Neural progenitor cell (in vitro differentiated cells): ENCODE measurements at regions not wholly inside any gene's neighbourhood (a gene's known extent, or its start where the extent isn't known, plus 50 kb on each side); places are given as distances from the start of the nearest gene placed in this dataset.

Experiments
- DNase-seq: peaks from one replicate; pipeline ENCODE4 v3.0.0-alpha.2; 2016; ENCODE audit warnings: low spot score
- H2AFZ ChIP-seq: fragments of 200-600 bp; sonication (generic); replicated peaks from 2 replicates; pipeline ENCODE4 v1.6.1; 2016; ENCODE audit warnings: antibody characterized with exemption
- H3F3A ChIP-seq: fragments of 200-600 bp; sonication (generic); 2 replicates; pipeline ENCODE4 v1.6.1; 2016; ENCODE audit warnings: antibody characterized with exemption, low read depth
- H3K27ac ChIP-seq: fragments of 200-600 bp; sonication (generic); 2 replicates; pipeline ENCODE4 v1.5.1; 2016; ENCODE audit warnings: mild to moderate bottlenecking
- H3K27me3 ChIP-seq: fragments of 200-600 bp; sonication (generic); 2 replicates; pipeline ENCODE4 v1.6.1; 2016; ENCODE audit warnings: mild to moderate bottlenecking, moderate library complexity
- H3K36me3 ChIP-seq: fragments of 200-600 bp; sonication (generic); 2 replicates; pipeline ENCODE4 v1.5.1; 2016
- H3K4me1 ChIP-seq: fragments of 200-600 bp; sonication (generic); 2 replicates; pipeline ENCODE4 v1.6.1; 2016; ENCODE audit warnings: mixed run types
- H3K4me2 ChIP-seq: fragments of 200-600 bp; sonication (generic); 2 replicates; pipeline ENCODE4 v1.6.1; 2016
- H3K4me3 ChIP-seq: fragments of 200-600 bp; sonication (generic); 2 replicates; pipeline ENCODE4 v1.5.1; 2016
- H3K79me2 ChIP-seq: fragments of 200-600 bp; sonication (generic); 2 replicates; pipeline ENCODE4 v1.6.1; 2016; ENCODE audit warnings: low read depth
- H3K9ac ChIP-seq: fragments of 200-600 bp; sonication (generic); 2 replicates; pipeline ENCODE4 v1.6.1; 2016
- H3K9me3 ChIP-seq: fragments of 200-600 bp; sonication (generic); 2 replicates; pipeline ENCODE4 v1.5.1; 2016; ENCODE audit warnings: low read depth
- H4K20me1 ChIP-seq: fragments of 200-600 bp; sonication (generic); 2 replicates; pipeline ENCODE4 v1.6.1; 2016; ENCODE audit warnings: low read depth
- H3K27ac Mint-ChIP-seq: 3 replicates; pipeline ENCODE4 v1.8.0; 2021; ENCODE audit warnings: mixed read lengths
- H3K27me3 Mint-ChIP-seq: 2 replicates; pipeline ENCODE4 v1.8.0; 2022; ENCODE audit warnings: low read depth, mild to moderate bottlenecking, inconsistent platforms, moderate library complexity, mixed read lengths; ENCODE audit not compliant: insufficient read depth
- H3K36me3 Mint-ChIP-seq: 3 replicates; pipeline ENCODE4 v1.8.0; 2021; ENCODE audit warnings: mixed read lengths
- H3K4me1 Mint-ChIP-seq: 3 replicates; pipeline ENCODE4 v1.8.0; 2021; ENCODE audit warnings: mixed read lengths
- H3K4me3 Mint-ChIP-seq: 3 replicates; pipeline ENCODE4 v1.8.0; 2021; ENCODE audit warnings: mild to moderate bottlenecking, moderate library complexity, mixed read lengths
- H3K9me3 Mint-ChIP-seq: 3 replicates; pipeline ENCODE4 v1.8.0; 2020; ENCODE audit warnings: mixed read lengths
- CTCF ChIP-seq: fragments of 200-600 bp; sonication (generic); IDR thresholded peaks from 2 replicates; pipeline ENCODE4 v1.5.1; 2017; ENCODE audit warnings: antibody characterized with exemption, mild to moderate bottlenecking
- EZH2 ChIP-seq: fragments of 200-600 bp; sonication (generic); IDR thresholded peaks from 2 replicates; pipeline ENCODE4 v1.6.1; 2017; ENCODE audit warnings: antibody characterized with exemption, mild to moderate bottlenecking, moderate library complexity
- EZH2phosphoT487 ChIP-seq: fragments of 200-600 bp; sonication (generic); IDR thresholded peaks from 2 replicates; pipeline ENCODE4 v1.6.1; 2017; ENCODE audit warnings: antibody characterized with exemption

- H3K4me1 Mint-ChIP-seq: no peaks in the 10 kb centered on the region
- no peaks in the 10 kb centered on the region for H3K9me3 ChIP-seq
- no peaks in the 10 kb centered on the region for H3F3A ChIP-seq
- no peaks in the 10 kb centered on the region for H3K4me1 ChIP-seq
- H2AFZ ChIP-seq: no peak overlapping the region
- H3K4me2 ChIP-seq: no peak overlapping the region
- H3K27me3 ChIP-seq: no peaks in the 10 kb centered on the region
- no peak overlapping the region for H3K4me3 ChIP-seq
- H3K36me3 Mint-ChIP-seq: no peaks in the 10 kb centered on the region
- H3K9ac ChIP-seq: no peak overlapping the region
- H3K27ac ChIP-seq: no peak overlapping the region
- DNase-seq: no peak
- peaks cover 3% of the 10 kb centered on the region for H3K27me3 Mint-ChIP-seq
- no peaks in the 10 kb centered on the region for H3K36me3 ChIP-seq
- H4K20me1 ChIP-seq: no peaks in the 10 kb centered on the region
- peaks cover 8% of the 10 kb centered on the region for H3K9me3 Mint-ChIP-seq
- H3K4me3 Mint-ChIP-seq: no peak overlapping the region
- TF ChIP-seq CTCF (no peak), EZH2phosphoT487 (no peak), EZH2 (no peak)
- no peak overlapping the region for H3K27ac Mint-ChIP-seq
- H3K79me2 ChIP-seq: no peaks in the 10 kb centered on the region
Observed at GRCh38 chr9:87320146-87320884, 177.4 kb upstream of the DAPK1 start.

- Histone ChIP-seq H4K20me1 (no peaks in the 10 kb centered on the region), H3K4me2 (no peak overlapping the region), H3F3A (no peaks in the 10 kb centered on the region), H3K36me3 (no peaks in the 10 kb centered on the region), H3K27ac (no peak overlapping the region), H3K9ac (no peak overlapping the region), H3K4me1 (no peaks in the 10 kb centered on the region), H3K79me2 (no peaks in the 10 kb centered on the region), H2AFZ (no peak overlapping the region), H3K9me3 (no peaks in the 10 kb centered on the region), H3K4me3 (no peak overlapping the region), H3K27me3 (no peaks in the 10 kb centered on the region)
- H3K9me3 Mint-ChIP-seq: peaks cover 4% of the 10 kb centered on the region
- H3K4me1 Mint-ChIP-seq: no peaks in the 10 kb centered on the region
- no peak for TF ChIP-seq EZH2phosphoT487
- no peak for TF ChIP-seq CTCF
- no peak for TF ChIP-seq EZH2
- DNase-seq: no peak
- no peak overlapping the region for H3K4me3 Mint-ChIP-seq
- H3K36me3 Mint-ChIP-seq: no peaks in the 10 kb centered on the region
- no peak overlapping the region for H3K27ac Mint-ChIP-seq
- no peaks in the 10 kb centered on the region for H3K27me3 Mint-ChIP-seq
Observed at GRCh38 chr9:87322840-87323635, 174.6 kb upstream of the DAPK1 start.

- no peaks in the 10 kb centered on the region for H3K4me1 Mint-ChIP-seq
- Histone ChIP-seq H3K4me2 (no peak overlapping the region), H3K4me1 (no peaks in the 10 kb centered on the region), H3K27ac (no peak overlapping the region), H3K79me2 (no peaks in the 10 kb centered on the region), H3F3A (no peaks in the 10 kb centered on the region), H3K4me3 (no peak overlapping the region), H4K20me1 (no peaks in the 10 kb centered on the region), H3K9ac (no peak overlapping the region), H3K36me3 (no peaks in the 10 kb centered on the region), H2AFZ (no peak overlapping the region), H3K9me3 (no peaks in the 10 kb centered on the region), H3K27me3 (no peaks in the 10 kb centered on the region)
- no peak overlapping the region for H3K27ac Mint-ChIP-seq
- H3K27me3 Mint-ChIP-seq: no peaks in the 10 kb centered on the region
- H3K4me3 Mint-ChIP-seq: no peak overlapping the region
- H3K36me3 Mint-ChIP-seq: no peaks in the 10 kb centered on the region
- H3K9me3 Mint-ChIP-seq: peaks cover 1% of the 10 kb centered on the region
- no peak for TF ChIP-seq EZH2phosphoT487
- TF ChIP-seq EZH2: no peak
- TF ChIP-seq CTCF: no peak
- DNase-seq: no peak
Observed at GRCh38 chr9:87323928-87324327, 173.7 kb upstream of the DAPK1 start.
